NOMO-1 treated with dmso at 0.1 percent for 144 hours (cell line): ENCODE measurements at regions not wholly inside any gene's neighbourhood (a gene's known extent, or its start where the extent isn't known, plus 50 kb on each side); places are given as distances from the start of the nearest gene placed in this dataset.
"Not testable (repeated sequence)": the region's sequence is repeated elsewhere in the genome, so short reads cannot be mapped to it uniquely, and the experiment has no call there.

Experiments
- DNase-seq: peaks from one replicate; lab custom pipeline; 2025; ENCODE audit not compliant: unreplicated experiment; lab: John Stamatoyannopoulos, UW

DNA sequence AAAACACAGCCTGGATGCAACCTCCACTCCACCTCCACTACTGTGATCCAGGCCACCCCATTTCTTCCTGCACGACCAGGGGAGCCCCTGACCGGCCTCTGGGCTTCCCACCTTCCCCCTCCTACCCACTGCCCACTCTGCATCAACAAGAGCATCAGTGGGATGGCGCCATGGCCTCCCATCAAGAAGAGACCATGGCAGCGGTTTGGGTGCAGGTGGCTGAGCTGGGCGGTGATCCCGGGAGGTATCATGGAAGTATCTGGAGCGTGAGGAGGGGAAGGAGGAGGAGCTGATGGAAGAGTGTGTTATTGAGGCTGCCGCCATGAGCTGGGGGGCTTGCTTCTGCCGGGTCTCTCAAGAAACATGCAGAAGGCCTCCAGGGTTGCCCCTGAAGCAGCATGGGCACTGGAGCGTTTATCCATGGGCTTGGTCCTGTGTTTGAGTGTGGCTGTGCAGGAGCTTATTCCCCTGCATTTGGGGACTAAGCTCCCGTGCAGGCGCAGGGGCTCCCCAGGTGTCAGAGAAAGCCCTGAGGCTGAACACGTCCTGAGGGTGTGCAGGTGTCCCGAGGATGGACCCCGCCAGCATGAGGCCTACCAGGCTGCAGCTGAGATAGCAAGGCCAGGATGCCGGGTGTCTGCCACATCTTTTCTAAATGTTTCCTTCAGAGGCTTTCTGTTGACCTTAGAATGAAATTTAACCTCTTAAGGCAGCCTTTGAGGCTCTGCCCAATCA, 99.2 kb upstream of the PCBD1 start:
- no peak for DNase-seq

DNA sequence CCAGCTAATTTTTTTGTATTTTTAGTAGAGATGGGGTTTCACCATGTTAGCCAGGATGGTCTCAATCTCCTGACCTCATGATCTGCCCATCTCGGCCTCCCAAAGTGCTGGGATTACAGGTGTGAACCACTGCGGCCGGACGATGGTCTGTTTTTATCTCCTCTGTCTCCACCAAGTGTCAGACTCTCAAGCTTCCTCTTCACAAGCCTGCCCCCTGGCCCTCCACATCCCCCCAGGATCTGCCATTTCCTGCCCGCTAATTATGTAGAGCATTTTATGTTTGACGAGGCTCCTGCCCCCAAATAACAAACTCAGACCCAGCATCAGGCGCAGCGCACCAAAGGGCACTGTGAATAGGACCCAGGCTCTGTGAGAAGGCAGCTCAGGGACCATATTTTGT, 101.8 kb upstream of the PCBD1 start:
- not testable (repeated sequence) for DNase-seq

DNA sequence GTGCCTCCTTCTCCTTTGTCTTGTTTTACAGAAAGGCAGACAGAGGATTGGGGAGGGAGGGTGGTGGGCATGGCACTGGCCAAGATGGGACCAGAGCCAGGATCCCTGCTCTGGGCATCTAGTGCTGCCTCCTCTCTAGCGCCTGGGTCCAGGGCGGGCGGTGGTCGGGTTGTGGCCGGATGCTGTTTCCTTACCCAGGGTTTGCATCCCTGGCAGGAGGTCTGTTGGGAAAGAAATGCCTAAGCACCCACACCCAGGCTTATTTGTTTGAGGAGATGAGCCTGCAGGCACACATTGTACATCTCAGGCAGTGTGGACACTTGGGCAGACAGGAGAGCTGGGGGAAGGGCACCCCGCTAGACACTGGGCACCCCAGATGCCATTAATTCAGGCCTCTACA, 102.3 kb upstream of the PCBD1 start:
- DNase-seq, result no peak

DNA sequence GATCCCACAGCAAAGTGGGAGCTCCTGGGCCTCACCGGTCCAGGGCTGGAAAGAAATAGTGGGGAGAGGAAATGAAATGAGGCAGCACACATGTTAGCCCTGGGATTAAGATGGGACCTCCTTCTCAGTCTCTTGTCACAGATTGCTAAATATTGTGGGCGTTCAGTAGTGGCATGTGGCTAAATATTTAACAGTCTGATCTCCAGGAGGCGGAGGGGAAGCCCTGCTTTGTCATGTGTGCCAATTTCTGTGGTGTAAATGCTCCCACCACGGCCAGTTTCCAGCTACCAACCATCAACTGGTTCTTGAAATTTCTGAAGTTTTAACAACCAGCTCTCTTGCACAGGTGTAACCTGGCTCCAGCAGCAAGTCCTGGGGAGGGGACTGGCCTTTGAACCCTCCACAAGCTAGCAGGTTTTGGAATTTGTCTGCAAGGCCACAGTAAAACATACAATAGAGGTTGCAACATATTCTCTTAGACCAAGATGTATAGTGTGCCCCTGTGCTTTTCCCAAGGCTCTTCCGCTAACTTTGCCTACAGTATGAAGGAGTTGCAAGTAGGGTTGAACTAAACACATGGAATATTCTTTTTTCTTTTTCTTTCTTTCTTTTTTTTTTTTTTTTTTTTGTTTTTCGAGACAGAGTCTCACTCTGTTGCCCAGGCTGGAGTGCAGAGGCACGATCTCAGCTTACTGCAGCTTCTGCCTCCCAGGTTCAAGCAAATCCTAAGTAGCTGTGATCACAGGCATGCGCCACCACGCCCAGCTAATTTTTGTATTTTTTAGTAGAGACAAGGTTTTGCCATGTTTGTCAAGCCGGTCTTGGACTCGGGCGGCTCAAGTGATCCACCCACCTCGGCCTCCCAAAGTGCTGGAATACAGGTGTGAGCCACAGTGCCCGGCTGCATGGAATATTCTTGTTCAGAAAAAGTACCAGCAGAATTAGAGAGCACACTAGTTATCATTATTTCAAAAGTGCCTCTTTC, 103.1 kb upstream of the PCBD1 start:
- peak; percentile 26 for DNase-seq

DNA sequence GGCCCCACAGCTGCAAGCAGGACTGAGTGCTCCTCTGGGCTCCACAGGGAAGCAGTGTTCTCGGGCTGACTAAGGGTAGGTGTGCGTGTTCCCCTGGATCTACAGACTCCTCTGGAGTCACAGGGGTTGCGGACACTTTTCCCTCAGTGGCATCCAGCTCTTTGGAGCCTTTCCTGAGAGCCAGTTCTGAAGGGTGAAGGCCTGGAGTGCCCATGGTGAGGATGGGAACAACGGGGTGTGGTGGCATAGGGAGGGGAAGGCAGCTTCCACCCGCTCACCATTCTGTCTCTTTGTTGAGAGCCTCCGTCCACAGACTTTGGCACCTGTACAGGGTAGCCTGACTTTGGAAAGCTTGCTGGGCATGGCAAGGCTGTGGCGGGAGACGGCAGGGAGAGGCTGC, 104.1 kb upstream of the PCBD1 start:
- no peak for DNase-seq

DNA sequence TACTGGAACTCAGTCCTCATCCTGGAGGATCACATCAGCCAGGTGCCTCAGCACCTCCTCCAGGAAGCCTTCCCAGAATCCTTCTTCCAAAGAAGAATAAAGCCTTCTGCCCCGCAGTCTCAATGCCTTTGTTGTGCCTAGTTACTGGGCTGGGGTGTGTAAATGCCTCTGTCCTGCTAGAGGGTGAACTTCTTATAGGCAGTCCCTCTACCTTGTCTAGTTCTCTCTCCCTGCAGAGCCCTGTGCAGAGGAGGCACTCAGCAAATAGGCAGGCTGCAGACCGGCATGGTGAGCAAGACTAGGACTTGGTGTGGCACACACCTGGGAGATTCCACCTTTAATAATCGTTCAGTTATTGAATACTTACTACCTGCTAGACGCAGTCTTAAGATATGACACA, 104.7 kb upstream of the PCBD1 start:
- DNase-seq, result no peak

DNA sequence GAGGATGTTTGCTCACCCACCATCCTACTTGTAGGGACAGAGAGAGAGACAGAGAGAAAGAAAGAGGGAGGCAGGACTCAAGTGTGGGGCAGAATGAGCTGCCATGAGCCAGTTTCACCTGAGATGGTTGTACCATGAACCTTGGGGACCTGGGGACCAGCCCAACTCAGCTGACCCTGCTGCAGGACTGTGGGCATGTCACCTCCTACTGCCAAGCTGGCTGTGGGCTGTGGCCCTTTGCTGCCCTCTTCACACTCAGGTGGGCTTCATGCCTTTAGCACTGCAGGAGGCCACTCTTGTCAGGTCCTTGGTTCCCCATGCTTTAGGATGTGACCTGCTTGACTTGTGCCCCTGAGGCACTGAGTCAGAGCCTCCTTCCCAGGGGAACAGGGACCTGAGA, 108.2 kb upstream of the PCBD1 start:
- no peak for DNase-seq

DNA sequence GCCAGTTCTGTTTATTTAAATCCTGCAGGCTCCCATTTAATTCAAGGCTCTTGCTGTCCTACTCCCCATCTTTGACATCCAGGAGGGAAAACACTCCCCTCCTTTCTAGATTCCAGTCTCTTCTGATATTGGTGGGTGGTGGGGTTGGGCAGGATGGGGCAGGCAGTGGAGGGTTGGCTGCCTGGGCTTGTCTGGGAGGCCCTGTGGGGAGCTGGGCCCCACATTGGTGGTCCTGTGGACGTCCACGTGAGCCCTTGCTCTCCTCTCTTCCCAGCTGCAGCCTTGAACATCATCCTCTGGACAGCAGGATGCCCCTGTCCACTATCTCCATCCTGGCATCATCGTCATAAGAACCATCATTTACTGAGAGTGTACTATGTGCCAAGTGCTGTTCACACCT, 108.9 kb upstream of the PCBD1 start:
- DNase-seq, result no peak

DNA sequence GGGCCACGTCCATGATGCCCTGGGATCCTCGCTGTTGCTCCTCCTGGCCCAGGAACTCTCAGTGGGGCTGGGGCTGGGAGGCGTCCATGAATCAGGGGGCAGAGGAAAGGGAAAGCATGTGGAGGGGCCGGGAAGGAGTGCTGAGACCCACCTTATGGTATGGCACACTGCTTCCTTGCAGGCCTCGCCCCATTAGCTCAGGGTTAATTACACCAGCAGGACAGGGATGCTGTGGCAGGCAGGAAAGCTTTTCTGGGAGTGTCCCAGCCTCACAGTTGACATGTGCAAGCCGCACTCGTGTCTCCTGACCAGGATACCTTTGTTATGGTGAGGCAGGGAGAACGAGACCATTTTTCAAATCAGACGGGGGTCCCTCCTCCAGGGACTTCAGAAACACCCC, 109.7 kb upstream of the PCBD1 start:
- no peak for DNase-seq

DNA sequence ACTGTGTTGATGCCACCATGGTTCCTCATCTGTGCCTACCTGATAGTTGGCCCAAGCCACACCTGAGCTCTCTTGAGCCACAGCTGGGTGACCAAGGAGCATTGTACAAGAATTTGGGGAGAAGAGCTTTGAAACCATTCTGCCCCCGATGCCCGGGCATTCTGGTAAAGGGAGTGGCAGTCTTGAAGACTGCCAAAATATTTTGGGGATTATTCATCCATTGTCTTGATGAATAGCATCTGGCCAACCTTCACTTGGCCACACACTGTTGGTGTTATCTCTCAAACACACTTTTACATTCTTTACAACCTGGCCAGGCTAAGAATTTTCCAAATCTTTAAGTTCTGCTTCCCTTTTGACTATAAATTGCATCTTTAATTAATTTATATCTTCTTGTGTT, 113.1 kb upstream of the PCBD1 start:
- no peak for DNase-seq

DNA sequence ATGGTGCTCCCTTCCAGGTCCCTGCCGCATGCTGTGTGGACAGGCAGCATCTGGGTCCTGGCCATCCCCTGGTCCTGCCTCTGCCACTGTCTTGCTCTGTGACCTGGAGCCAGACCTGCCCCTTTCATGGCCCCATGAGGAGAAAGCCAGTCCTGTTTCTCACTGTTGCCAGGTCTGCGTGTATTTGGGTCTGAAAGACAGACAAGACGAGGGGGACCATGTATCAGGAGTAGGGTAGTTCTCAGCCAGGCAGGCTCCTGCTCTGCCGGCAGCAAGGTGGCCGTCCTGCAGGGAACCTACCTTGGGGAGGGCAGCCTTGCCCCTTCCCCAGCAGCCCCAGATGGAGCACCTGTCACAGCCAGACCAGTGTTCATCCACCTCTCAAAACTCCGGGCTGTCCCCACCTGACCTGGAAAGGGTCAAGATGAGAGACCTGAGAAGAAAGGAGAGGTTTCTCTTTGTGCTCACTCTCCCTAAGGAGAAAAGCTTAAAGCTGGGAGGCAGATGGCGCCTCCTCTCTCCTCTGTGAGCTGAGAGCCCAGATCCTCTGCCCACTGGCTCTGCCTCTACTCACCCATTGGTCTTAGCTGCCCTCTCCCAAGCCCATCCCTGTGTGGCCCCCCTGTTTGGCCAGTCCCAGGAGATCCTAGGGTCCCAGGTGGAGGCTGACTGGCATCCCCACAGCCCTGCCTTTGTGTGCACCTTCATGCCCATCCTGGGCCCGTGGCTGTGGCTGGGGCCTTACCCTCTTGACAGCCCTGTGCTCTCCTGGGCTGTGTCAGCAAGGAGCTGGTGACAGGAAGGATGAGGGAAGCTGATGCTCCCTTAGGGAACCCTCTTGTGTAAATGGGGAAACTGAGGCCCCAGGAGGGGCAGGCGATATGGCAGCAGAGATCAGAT, 116.1 kb upstream of the PCBD1 start:
- no peak for DNase-seq

DNA sequence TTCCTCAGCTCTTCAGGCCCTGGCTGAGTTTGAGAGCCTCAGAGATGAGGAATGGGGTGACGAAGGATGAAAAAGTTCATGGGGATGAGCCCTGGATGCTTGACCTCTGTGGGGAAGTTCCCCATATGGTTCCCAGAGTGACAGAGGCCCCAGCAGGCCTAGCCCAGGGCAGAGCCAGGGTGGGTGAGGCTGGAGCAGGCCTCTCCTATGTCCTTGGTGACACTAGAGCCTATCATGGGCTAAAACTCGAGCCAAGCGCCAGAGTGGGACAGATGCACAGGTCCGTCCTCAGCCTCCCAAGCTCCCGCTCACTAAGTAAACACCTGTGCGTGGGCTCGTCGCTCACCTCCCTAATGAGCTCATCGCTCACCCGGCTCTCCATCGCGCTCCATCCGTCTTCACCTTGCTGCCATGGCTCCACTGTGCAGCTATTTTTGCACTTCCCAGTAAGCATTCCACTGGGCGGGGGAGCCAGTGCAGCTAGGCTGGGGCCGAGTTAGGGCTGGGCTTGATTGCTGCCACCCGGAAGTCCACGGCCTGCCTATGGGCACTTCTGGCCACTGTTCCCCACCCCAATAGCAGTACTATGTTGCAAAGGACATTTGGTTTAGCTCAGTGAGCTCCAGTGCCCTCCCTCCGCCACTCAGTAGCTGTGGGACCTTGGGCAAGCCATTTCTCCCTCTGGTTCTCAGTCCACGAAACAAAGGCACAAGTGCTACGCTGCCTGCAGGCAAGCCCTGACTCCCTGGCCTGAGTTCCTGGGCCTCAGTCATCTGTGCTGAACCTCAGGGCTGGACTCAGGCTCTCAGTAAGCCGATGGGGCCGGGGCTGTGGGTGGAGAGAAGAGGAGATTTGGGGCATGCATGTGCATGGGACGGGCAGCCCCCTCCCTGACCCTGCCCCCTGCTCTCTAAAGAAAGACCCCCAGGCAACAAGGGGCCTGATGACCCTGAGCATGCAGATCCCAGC, 117.3 kb upstream of the PCBD1 start:
- DNase-seq, result no peak

DNA sequence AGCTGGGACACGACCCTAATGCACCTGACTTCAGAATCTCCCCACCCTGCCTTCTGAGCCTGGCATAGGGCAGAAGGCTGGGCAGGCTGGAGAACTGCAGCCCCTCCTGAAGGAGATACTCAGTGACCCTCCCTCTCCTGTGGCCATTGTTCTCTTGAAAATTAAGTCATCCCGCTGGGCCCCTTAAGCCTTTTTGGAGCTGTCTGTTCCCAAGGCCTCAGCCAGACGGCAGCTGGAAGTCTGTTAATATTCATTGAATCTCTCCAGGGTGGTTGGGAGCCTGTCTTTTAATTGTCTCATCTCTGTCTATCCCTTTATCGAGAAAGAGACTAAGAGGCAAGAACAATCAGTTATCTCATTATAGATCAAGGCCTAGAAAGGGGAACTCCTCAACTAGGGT, 118.1 kb upstream of the PCBD1 start:
- no peak for DNase-seq

DNA sequence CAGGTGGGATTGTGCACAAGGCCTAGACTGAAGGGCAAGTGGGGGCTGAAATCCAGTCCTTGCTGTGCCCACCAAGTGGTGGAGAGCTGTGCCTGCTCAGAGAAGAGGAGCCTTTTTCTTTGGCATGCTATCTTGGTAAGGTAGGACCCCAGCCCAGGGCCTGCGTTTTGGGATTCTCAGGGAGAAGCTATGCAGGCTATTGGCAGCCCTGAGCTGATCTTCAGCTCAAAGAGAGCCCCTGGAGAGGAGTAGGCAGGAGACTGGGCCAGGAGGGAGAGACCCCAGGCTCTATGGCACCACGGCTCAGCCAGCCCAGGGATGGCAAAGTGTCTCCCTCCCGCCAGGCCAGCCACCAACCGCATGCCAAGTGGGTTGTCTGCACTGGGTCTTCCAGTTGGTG, 119.2 kb upstream of the PCBD1 start:
- no peak for DNase-seq

DNA sequence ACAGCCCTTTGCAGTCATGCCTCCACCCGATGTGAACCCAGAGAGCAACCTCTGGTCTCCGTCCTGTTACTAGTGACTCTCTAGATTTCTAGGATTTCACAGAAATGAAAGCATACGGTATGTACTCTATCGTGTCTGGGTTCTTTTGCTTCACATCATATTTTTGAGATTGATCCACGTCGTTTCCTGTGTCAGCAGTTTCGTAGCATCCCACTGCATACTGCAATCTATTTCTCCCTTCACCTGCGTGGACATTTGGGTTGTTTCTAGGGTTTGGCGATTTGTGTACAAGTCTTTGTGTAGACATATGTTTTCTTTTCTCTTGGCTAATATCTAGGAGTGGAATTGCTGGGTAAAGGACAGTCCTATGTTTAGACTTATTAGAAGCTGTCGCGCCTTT, 119.8 kb upstream of the PCBD1 start:
- no peak for DNase-seq

DNA sequence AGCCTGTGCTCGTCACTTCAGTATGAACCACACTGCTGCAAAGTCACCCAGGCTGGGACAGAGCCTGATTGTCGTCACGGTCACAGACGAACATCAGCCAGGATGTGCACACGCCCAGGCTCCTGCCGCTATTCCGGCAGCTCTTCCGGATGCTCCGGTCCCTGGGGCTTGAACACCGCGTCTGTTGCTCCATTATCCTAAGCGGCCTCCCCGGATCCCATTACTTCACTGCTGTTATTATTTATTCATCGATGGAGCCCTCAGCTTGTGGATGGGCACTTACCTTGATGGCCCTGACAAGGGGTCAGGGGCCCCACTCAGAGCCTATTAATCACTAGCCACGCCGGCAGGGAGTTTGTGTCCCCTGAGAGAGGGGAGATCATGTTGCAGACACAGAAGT, 120.8 kb upstream of the PCBD1 start:
- DNase-seq, result no peak

DNA sequence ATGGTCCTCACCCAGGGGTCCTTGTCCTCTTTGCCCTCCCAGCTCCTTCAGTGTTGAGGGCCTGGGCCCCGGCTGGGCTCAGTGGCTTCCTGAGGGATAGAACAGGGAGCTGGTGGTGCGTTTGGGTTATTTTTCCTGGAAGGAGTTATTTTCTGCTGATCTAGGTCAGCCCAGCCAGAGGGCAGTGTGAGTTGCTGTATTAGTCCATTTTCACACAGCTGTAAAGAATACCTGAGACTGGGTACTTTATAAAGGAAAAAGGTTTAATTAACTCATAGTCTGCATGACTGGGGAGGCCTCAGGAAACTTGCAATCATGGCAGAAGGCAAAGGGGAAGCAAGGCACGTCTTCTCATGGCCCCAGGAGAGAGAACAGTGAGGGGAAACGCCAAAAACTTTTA, 122.4 kb upstream of the PCBD1 start:
- no peak for DNase-seq

DNA sequence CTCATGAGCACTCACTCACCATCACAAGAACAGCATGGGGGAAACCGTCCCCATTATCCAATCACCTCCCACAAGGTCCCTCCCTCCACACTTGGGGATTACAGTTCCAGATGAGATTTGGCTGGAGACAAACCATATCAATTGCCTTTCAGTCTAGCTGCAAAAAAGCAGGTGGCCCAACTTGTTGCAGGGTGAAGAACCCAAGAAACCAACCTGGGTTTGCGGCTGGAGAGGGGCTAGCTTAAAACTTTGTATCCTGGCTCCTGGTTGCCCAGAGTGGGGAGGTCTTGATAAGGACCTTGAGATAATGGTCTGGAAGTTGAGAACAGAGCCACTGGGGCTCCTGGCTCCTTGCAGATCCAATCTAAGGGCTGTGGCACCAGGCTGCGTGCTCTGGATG, 122.8 kb upstream of the PCBD1 start:
- no peak for DNase-seq

DNA sequence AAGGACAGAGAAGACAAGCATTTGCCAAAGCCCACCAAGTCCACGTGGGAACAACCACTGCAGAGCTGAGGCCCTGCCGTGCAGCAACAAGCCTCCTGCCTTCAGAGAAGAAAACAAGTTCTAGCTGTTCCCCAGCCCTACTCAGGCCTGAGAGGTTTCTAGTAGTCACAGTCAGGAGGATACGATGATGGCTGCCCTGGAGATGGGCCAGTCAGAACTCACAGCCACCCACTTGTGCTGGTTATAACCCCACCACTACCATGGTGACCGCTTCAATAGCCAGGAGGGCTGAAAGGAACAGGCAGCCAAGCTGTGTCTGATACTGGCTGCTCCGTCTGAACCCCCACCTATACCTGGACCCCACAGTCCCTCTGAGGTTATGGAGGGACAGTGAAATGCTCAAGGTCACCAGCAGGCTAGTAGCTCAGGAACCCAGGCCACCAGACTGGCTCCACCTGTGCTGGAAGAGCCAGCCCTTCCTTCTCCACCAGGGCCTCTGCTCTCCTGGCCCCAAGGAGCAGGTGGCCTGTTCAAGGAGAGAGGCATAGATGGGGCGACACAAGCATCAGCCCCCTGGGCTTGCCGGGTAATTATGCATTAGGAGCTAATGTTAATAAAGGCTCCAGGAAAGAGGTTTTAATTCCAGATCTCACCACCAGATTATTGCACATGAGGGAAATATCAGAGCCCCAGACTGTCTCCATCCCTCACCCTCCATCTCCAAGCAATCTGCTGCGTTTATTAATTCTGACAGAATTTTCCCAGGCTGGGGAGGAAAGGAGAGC, 125.8 kb upstream of the PCBD1 start:
- no peak for DNase-seq
